Transverse colon (tissue), 3 donors: ENCODE measurements at regions not wholly inside any gene's neighbourhood (a gene's known extent, or its start where the extent isn't known, plus 50 kb on each side); places are given as distances from the start of the nearest gene placed in this dataset.

Source experiments
- EP300 ChIP-seq: sonication (generic); formaldehyde crosslinking; IDR thresholded peaks from one replicate; pipeline ENCODE4 v1.6.1; 2017; ENCODE audit warnings: antibody characterized with exemption, low read depth
- POLR2A ChIP-seq: fragments of 450-650 bp; IDR thresholded peaks from one replicate; pipeline ENCODE4 v1.6.1; 2016; ENCODE audit warnings: antibody characterized with exemption, mild to moderate bottlenecking, moderate library complexity
- TF ChIP-seq, protein P1 (sequence below), 5 experiments: fragments of 200-600 bp in 3 of 5; fragments of 450-650 bp in 2 of 5; sonication (generic) in 3 of 5; IDR thresholded peaks; 1 replicate in 2 of 5; 2 replicates in 3 of 5; pipeline ENCODE4 v1.5.1; 2016 to 2017; ENCODE audit warnings: antibody characterized with exemption in 5 of 5, inconsistent platforms in 3 of 5, mild to moderate bottlenecking in 2 of 5, moderate library complexity in 1 of 5

DNA sequence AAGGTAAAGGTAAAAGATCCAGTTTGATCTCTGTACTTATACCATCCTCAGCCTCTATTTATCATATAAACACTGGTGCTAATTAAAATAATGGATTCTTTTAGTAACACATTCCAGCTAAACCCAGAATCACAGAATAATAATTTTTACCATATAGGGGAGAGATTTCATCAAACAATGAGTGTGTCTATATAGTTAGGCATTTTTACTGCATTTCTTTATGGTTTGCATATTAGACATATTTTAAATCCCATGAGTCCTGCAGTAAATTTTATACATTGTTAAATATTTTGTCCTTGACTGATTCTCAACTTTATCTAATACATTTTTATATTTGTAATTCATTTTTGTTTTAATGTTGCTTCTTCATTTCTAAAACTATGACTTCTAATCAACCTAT lies 323.7 kb upstream of the AGTR1 start:
- TF ChIP-seq, protein P1, sequence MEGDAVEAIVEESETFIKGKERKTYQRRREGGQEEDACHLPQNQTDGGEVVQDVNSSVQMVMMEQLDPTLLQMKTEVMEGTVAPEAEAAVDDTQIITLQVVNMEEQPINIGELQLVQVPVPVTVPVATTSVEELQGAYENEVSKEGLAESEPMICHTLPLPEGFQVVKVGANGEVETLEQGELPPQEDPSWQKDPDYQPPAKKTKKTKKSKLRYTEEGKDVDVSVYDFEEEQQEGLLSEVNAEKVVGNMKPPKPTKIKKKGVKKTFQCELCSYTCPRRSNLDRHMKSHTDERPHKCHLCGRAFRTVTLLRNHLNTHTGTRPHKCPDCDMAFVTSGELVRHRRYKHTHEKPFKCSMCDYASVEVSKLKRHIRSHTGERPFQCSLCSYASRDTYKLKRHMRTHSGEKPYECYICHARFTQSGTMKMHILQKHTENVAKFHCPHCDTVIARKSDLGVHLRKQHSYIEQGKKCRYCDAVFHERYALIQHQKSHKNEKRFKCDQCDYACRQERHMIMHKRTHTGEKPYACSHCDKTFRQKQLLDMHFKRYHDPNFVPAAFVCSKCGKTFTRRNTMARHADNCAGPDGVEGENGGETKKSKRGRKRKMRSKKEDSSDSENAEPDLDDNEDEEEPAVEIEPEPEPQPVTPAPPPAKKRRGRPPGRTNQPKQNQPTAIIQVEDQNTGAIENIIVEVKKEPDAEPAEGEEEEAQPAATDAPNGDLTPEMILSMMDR (IDR thresholded peaks at IDR 0.05): no peak
- no peak for TF ChIP-seq EP300
- no peak for TF ChIP-seq POLR2A
